Activated naive CD4-positive, alpha-beta T cell treated with anti-CD3 and anti-CD28 coated beads, Interleukin-2, amount 10 ng/mL, durations not matched to agents 7 days and 5 days (primary cell): ENCODE measurements at regions not wholly inside any gene's neighbourhood (a gene's known extent, or its start where the extent isn't known, plus 50 kb on each side); places are given as distances from the start of the nearest gene placed in this dataset.

Experiments
- CTCF ChIA-PET: fragments of 350-600 bp; sonication (Branson Sonifier 250); formaldehyde crosslinking; loops from one replicate; lab custom pipeline; 2021; ENCODE audit warnings: antibody characterized with exemption; lab: Charles Lee
- DNase-seq: peaks from one replicate; pipeline ENCODE4 v3.0.0-alpha.2; 2020
- H3K27ac Mint-ChIP-seq: one replicate; pipeline ENCODE4 v1.8.0; 2021; ENCODE audit warnings: mild to moderate bottlenecking, moderate library complexity, mixed read lengths
- H3K27me3 Mint-ChIP-seq: one replicate; pipeline ENCODE4 v1.8.0; 2021; ENCODE audit warnings: mild to moderate bottlenecking, mixed read lengths
- H3K36me3 Mint-ChIP-seq: one replicate; pipeline ENCODE4 v1.8.0; 2021; ENCODE audit warnings: mixed read lengths
- H3K4me1 Mint-ChIP-seq: one replicate; pipeline ENCODE4 v1.8.0; 2021; ENCODE audit warnings: mixed read lengths
- H3K4me3 Mint-ChIP-seq: one replicate; pipeline ENCODE4 v1.8.0; 2021; ENCODE audit warnings: mild to moderate bottlenecking, moderate library complexity, mixed read lengths
- H3K9me3 Mint-ChIP-seq: one replicate; pipeline ENCODE4 v1.8.0; 2021; ENCODE audit warnings: mixed read lengths

DNA sequence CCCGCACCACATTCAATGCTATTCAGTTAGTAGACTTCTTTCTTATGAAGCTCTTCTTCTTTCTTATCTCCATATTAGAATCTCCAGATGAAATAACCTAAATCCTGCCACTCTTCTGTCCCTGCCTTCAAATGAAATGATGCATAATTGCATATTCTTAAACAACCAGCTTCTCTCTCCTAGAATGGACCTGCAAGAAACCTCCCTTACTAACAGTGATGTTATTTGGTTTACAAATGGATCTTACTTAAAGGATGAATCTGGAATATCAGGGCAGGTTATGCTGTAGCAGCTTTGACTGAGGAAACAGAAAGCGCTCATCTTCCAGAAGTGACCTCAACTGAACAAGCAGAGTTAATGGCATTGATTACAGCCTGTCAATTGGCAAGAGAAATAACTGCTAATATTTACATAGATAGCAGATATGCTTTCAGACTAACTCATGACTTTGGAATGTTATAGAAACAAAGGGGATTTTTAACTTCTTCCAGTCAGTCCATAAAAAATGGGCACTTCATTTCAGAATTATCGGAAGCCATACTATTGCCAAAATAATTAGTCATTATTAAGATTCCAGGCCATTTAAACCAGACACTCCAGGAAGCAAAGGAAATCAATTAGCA lies 755.7 kb upstream of the HS6ST1 start:
- CTCF ChIA-PET, result no interaction called here
- Mint-ChIP-seq H3K4me1 (no peaks in the 10 kb centered on the region), H3K4me3 (no peak overlapping the region), H3K9me3 (no peaks in the 10 kb centered on the region), H3K27me3 (no peaks in the 10 kb centered on the region), H3K36me3 (no peaks in the 10 kb centered on the region), H3K27ac (no peak overlapping the region)
- no peak for DNase-seq

DNA sequence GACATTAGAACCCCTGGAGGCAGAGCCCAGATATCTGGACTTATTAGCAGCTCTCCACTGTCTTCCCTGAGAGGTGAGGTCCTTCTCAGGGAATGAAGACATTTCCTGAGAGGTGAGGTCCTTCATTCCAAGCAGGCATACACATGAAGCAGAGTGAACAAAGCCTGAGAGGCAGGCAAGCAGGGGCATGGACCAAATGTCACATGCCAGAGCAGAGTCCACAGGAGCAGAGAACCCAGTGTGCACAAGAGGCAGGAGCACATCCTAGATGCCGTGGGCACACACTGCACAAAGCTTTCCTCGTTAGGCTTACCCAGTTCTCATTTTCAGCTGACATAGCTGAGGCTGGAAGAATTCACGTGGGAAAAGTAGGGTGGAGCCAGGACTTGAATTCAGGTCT lies 759.9 kb upstream of the HS6ST1 start:
- CTCF ChIA-PET, result no interaction called here
- H3K9me3 Mint-ChIP-seq, result no peaks in the 10 kb centered on the region
- H3K4me1 Mint-ChIP-seq, result no peaks in the 10 kb centered on the region
- no peak overlapping the region for H3K4me3 Mint-ChIP-seq
- no peaks in the 10 kb centered on the region for H3K36me3 Mint-ChIP-seq
- no peaks in the 10 kb centered on the region for H3K27me3 Mint-ChIP-seq
- DNase-seq, result no peak
- no peak overlapping the region for H3K27ac Mint-ChIP-seq

DNA sequence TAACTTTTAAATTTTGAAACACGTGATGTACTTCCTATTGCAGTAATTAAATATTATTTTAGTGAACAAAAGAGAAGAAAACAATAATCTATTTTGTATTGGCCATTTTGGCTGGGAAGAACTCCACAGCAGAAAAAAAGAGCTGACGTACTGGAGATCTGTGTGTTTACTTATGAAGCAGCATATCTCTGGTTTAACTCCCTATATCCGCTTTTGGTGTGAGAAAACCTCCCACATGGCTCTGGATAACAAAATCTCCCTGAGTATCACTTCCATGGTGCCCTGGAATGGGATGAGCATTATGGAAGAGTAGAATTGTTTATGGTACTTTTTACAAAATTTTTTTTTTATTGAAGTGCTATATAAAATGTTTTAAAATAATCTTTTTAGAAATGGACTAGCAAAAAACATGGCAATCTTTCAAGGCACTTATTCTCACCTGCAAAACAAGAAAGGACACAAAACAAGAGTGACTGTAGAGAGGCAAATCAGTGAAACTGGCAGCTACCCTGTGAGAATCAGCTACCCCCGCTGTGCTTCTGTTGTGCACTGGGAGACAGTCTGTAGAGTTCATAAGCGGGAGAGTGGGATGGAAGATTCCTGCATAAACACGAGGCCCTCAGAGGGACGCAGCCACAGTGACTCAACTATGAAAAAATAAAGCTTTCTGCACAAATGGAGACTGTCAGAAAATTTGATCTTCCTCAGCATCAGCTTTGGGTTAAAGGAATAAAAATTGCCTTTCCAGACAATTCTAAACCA lies 762.2 kb upstream of the HS6ST1 start:
- Mint-ChIP-seq H3K4me3 (no peak overlapping the region), H3K27me3 (no peaks in the 10 kb centered on the region), H3K27ac (no peak overlapping the region), H3K9me3 (no peaks in the 10 kb centered on the region), H3K36me3 (no peaks in the 10 kb centered on the region), H3K4me1 (no peaks in the 10 kb centered on the region)
- no peak for DNase-seq
- CTCF ChIA-PET, result no interaction called here

DNA sequence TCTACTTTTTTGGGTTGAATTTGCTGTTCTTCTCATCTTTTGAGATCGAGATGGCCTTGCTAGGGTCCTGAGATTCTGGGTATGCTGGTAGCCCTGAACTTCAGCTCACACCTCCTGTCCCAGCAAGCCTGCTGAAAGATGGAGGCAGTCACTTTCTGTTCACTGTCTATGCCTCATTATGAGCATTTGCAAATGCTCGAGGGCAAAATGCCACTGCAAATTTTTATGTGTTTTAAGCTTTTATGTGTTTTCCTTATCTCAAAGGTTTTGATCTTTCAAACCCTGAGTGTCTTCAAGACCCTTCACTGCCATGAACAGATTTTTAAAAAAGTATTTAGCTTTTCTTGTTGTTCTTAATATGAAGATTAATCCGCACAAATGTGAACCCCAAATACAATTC lies 766.7 kb upstream of the HS6ST1 start:
- Mint-ChIP-seq H3K4me3 (no peak overlapping the region), H3K27ac (no peak overlapping the region), H3K4me1 (no peaks in the 10 kb centered on the region), H3K27me3 (no peaks in the 10 kb centered on the region), H3K9me3 (no peaks in the 10 kb centered on the region), H3K36me3 (no peaks in the 10 kb centered on the region)
- CTCF ChIA-PET, result no interaction called here
- no peak for DNase-seq

DNA sequence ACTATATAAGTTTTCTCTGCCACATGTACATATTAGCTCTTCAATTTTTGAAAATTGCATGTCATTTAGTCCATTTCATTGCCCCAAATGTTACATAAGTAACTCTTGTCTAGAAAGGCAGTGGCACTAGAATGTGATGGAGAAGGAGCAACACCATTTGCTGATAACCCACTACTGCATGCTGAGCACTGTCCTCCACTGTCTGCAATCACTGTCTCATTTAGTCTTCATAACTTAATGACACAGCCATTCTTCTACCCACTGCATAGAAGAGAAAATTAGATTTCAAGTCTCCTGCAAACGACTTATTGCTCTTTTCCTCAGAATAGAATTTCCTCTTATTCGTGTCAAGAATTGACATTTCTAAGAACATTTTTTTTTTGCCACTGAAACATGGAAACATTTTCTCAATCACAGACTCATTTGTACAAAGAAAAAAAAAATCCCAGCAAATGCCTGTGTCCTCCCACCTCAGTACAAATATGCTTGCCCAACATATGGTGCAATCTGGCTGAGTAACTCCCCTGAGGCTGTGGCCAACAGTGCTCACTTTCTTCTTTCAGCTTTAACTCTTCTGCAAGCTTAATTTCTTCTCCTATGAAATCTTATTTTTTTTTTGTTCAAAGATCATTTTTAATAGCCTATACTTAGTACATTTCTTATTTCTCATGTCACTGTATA lies 768.6 kb upstream of the HS6ST1 start:
- CTCF ChIA-PET, result no interaction called here

DNA sequence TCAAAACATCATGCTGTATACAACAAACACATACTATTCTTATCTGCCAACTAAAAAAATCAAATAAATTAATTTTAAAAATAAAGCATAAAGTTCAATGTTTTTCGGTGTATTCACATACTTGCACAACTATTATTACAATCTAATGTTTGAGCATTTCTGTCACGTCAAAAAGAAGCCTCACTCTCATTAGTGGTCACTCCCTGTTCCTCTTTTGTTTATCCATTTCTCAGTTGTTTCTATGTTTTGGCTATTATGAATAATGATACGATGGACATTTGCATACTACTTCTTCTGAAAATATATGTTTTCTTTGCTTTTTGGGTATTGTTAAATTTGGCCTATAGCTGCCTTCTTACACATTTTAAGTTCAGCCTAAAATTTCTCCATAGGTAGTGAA lies 773.0 kb upstream of the HS6ST1 start:
- CTCF ChIA-PET, result no interaction called here
- Mint-ChIP-seq H3K27ac (no peak overlapping the region), H3K9me3 (no peaks in the 10 kb centered on the region), H3K27me3 (no peaks in the 10 kb centered on the region), H3K4me3 (no peak overlapping the region), H3K4me1 (no peaks in the 10 kb centered on the region), H3K36me3 (no peaks in the 10 kb centered on the region)
- no peak for DNase-seq

More for the DNA sequence above, 768.6 kb upstream of the HS6ST1 start:
- Mint-ChIP-seq H3K27me3 (no peaks in the 10 kb centered on the region), H3K9me3 (no peaks in the 10 kb centered on the region), H3K36me3 (no peaks in the 10 kb centered on the region), H3K27ac (no peak overlapping the region), H3K4me1 (no peaks in the 10 kb centered on the region), H3K4me3 (no peak overlapping the region)
- DNase-seq, result no peak

DNA sequence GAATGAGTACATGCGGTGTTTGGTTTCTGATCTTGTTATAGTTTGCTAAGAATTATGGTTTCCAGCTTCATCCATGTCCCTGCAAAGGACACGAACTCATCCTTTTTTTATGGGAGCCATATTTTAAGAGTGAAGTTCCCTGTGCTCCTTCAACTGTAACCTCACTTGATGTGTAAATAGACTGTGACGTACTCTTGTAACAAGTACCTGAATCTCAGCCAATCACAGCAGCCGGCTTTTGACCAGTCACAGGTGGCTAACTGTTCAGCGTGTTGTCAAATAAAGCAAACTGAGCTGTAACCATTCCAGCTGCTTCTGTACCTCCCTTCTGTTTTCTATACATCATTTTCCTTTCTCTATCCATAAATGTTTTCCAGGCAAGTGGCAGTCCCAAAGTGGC lies 774.3 kb upstream of the HS6ST1 start:
- no peak for DNase-seq
- Mint-ChIP-seq H3K27ac (no peak overlapping the region), H3K4me3 (no peak overlapping the region), H3K27me3 (no peaks in the 10 kb centered on the region), H3K36me3 (no peaks in the 10 kb centered on the region), H3K4me1 (no peaks in the 10 kb centered on the region), H3K9me3 (no peaks in the 10 kb centered on the region)
- CTCF ChIA-PET, result no interaction called here

DNA sequence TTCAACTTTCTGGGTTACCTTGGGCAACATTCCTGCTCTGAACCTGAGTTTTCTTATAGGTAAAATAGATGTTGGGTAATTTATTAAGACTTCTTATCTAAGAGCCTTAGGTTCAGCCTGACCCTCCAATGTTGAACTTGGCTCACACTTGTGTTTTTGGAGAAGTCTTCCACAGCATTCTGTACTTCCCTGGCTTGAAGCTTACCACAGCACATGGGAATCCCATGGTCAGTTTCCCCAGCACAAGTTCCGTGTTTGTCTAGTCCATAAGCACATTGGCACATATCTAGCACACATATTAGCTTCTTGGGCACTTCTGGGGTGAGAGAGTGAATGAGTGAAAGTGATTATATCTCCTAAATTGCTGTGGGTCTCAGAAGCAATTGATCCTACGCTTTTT lies 782.5 kb upstream of the HS6ST1 start:
- Mint-ChIP-seq H3K27me3 (no peaks in the 10 kb centered on the region), H3K4me3 (no peak overlapping the region), H3K9me3 (no peaks in the 10 kb centered on the region), H3K4me1 (no peaks in the 10 kb centered on the region), H3K36me3 (no peaks in the 10 kb centered on the region), H3K27ac (no peak overlapping the region)
- CTCF ChIA-PET, result no interaction called here
- no peak for DNase-seq

DNA sequence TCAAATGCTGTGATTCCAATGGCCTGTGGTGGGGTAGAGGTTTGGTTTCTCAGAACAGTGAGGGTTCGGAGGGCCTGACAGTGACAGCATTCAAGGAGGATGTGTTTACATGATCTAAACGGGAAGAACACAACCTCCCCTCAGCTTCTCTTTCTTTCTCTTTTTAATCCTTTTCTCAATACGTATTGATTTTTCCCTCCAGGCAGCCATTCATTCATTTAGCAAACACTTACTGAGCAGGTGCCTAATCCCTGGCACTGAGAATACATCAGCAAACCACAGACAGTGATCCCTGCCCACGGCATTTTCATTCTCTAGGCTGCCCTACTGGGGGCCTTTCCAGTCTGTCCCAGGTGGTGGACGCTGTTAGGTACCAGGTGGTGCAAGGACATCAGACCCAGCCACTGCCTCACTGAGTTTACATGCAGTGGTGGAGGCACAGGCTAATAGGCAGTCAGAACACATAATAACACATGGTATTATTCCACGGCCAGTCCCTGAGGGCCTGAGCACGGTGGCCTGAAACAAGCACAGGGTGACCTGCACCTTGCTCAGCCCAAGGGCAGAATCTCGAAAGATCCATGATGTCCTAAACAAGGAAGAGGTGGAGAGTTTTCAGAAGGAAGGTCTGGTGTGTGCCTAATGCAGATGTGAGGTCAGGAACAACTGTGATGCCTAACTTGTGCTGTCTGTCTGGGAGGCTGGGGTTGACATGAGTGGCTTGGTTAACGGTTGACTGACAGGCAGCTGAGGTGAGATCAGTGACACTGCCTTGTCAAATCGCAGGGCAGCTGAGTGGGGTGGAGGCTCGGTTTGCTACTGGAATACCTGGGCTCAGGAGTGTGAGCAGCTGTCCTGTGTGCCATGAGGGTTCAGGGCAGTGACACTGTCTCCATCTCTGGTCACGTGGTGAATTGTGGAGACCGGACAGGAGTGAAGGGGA lies 785.5 kb upstream of the HS6ST1 start:
- Mint-ChIP-seq H3K27me3 (no peaks in the 10 kb centered on the region), H3K9me3 (peaks cover 5% of the 10 kb centered on the region), H3K27ac (no peak overlapping the region), H3K36me3 (no peaks in the 10 kb centered on the region), H3K4me1 (no peaks in the 10 kb centered on the region), H3K4me3 (no peak overlapping the region)
- DNase-seq, result no peak
- CTCF ChIA-PET, result no interaction called here

DNA sequence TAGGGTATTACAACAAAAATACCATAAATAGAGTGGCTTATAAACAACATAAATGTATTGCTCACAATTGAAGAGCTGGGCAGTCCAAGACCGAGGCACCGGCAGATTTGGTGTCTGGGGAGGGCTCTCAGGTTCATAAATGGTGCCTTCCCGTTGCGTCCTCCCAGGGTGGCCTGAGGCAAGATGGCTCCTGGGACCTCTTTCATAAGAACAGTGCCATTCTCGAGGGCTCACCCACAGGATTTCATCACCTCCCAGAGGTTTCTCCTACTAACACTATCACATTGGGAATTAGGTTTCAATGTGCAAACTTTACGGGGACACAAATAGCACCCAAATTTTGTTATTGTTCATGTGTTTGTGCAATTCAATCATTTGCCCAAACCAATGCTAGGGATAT lies 793.5 kb upstream of the HS6ST1 start:
- Mint-ChIP-seq H3K27me3 (no peaks in the 10 kb centered on the region), H3K4me3 (no peak overlapping the region), H3K4me1 (no peaks in the 10 kb centered on the region), H3K27ac (no peak overlapping the region), H3K9me3 (peaks cover 7% of the 10 kb centered on the region), H3K36me3 (no peaks in the 10 kb centered on the region)
- DNase-seq, result no peak
- CTCF ChIA-PET, result no interaction called here

DNA sequence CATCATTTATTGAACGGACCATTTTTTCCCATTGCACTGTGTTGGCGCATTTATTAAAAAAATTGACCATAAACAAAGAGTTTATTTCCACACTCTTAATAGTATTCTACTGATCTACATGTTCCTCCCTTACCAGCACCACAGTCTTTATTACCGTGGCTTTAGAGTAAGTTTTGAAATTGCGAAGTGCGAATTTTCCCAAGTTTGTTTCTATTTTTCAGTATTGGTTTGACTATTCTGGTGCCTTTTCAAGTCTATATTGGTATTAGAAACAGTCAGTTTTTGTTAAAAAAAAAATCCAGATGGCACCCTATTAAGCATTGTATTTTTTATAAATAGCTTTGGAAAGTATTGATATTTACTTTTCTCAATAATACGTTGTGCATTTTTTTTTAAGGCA lies 795.1 kb upstream of the HS6ST1 start:
- Mint-ChIP-seq H3K9me3 (peaks cover 4% of the 10 kb centered on the region), H3K27me3 (no peaks in the 10 kb centered on the region), H3K4me3 (no peak overlapping the region), H3K4me1 (no peaks in the 10 kb centered on the region), H3K27ac (no peak overlapping the region), H3K36me3 (no peaks in the 10 kb centered on the region)
- CTCF ChIA-PET, result interaction anchor here (1.4 kb wide), 1 partner anchor 16 kb away, joined by 4 read pairs; no protein-coding TSS in a partner anchor
- DNase-seq, result no peak

DNA sequence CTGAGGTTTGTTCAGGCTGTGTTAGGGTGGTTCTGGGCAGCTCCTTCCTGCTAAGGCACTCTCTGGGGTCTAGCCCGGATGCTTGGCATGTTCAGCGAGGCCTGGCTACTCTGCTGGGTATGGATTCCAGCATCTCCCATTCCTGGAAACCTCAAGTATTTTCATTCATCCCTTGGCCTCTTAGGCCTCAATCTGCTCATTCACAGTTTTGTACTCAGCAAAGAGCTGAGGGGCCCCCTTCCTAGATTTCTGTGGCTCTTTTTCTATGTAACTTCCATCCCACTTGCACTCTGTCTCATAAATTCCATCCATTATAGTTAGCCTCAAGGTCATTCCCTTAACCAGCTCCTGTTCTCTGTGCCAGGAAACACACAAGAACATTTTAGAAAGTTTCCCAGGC lies 798.8 kb upstream of the HS6ST1 start:
- no peaks in the 10 kb centered on the region for H3K36me3 Mint-ChIP-seq
- H3K27me3 Mint-ChIP-seq, result no peaks in the 10 kb centered on the region
- H3K27ac Mint-ChIP-seq, result no peak overlapping the region
- H3K9me3 Mint-ChIP-seq, result no peaks in the 10 kb centered on the region
- no peak for DNase-seq
- H3K4me3 Mint-ChIP-seq, result no peak overlapping the region
- no peaks in the 10 kb centered on the region for H3K4me1 Mint-ChIP-seq
- CTCF ChIA-PET, result no interaction called here

DNA sequence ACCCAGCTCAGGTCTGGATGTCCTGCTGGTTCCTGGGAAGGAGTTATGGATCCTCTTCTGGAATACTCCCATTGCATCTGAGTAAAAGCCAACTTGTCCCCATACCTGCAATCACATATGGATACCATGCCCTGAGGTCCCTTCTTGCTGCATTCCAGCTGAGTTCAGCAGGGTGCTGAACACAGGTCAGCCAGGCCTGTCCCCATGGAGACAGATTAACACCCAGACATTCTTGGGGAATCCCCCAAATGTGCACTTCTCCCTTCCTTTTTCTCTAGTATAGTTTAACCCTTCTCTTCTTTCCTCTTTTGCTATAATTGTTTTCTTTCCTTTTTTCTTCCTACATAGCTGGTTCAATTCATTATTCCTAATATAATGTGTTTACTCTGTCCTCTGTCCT lies 799.6 kb upstream of the HS6ST1 start:
- CTCF ChIA-PET, result no interaction called here
- no peak for DNase-seq
- no peaks in the 10 kb centered on the region for H3K27me3 Mint-ChIP-seq
- H3K4me1 Mint-ChIP-seq, result no peaks in the 10 kb centered on the region
- no peaks in the 10 kb centered on the region for H3K9me3 Mint-ChIP-seq
- H3K27ac Mint-ChIP-seq, result no peak overlapping the region
- no peaks in the 10 kb centered on the region for H3K36me3 Mint-ChIP-seq
- H3K4me3 Mint-ChIP-seq, result no peak overlapping the region

DNA sequence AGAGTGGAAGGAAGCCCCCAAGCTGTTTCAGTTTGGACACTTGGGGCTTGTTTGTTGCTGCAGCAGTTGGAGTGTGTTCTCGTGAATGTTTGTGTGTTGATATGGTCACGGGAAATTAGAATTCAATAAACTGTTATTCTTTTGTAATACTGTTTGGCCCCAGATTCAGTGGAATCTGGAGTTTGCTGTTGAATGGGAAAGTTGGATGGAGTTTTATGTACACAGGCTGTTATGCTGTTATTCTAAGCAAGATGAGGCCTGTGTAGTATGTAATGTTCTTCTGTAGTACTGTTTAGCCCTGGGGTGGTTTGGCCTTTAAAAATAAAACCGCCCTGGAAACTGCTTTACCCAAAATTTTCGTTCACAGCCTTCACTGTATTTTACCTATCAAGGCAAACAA lies 810.4 kb upstream of the HS6ST1 start:
- no peak for DNase-seq
- H3K27me3 Mint-ChIP-seq, result no peaks in the 10 kb centered on the region
- no peaks in the 10 kb centered on the region for H3K9me3 Mint-ChIP-seq
- no peak overlapping the region for H3K4me3 Mint-ChIP-seq
- H3K4me1 Mint-ChIP-seq, result no peaks in the 10 kb centered on the region
- H3K27ac Mint-ChIP-seq, result no peak overlapping the region
- CTCF ChIA-PET, result no interaction called here
- H3K36me3 Mint-ChIP-seq, result no peaks in the 10 kb centered on the region
